ENCODE measurements at regions not wholly inside any gene's neighbourhood (a gene's known extent, or its start where the extent isn't known, plus 50 kb on each side); places are given as distances from the start of the nearest gene placed in this dataset.

DNA sequence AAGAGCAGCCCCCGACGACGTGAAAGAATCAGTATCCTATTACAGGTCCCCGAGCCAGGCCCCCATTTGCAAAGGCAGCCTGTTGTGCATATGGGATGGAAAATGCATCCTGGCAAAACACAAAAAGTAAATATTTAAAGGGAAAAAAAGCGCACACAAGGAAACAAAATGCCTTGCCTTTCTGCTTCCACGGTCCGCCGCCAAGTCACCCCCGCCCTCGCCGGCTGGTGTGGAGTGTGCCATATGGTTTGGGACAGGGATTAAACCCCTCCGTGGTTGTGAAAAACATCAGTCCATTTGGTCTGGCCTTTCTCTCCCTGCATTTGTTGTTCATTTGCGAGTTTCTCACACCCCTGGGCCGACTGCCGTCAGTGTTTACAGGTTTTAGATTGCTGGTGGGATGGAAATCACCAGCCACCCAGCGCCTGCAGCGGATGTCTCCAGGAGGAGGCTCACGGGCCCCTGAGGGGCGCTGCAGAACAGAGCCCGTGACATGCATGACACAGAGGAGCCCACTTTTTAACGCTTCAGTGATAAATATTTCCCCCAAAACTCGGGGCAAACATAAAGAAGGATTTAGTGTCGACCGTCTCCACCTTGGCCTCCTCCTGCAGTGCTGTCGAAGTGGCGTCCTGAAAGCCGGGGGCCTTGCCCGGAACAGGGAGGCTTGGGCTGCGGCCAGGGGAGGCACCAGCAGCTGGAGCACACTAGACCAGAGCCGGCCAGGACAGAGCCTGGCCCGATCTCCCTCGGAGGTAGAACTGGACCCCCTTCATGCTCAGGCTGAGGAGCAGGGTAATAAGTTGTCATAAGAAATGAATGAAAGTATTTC is 161.5 kb downstream of the HSD17B3 start:
- TF ChIP-seq, protein P1, sequence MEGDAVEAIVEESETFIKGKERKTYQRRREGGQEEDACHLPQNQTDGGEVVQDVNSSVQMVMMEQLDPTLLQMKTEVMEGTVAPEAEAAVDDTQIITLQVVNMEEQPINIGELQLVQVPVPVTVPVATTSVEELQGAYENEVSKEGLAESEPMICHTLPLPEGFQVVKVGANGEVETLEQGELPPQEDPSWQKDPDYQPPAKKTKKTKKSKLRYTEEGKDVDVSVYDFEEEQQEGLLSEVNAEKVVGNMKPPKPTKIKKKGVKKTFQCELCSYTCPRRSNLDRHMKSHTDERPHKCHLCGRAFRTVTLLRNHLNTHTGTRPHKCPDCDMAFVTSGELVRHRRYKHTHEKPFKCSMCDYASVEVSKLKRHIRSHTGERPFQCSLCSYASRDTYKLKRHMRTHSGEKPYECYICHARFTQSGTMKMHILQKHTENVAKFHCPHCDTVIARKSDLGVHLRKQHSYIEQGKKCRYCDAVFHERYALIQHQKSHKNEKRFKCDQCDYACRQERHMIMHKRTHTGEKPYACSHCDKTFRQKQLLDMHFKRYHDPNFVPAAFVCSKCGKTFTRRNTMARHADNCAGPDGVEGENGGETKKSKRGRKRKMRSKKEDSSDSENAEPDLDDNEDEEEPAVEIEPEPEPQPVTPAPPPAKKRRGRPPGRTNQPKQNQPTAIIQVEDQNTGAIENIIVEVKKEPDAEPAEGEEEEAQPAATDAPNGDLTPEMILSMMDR (IDR thresholded peaks at IDR 0.05; ENCODE audit: borderline replicate concordance, insufficient read depth, low read depth, low read length), result no peak

GRCh38 chr9:96139592-96140295 is 162.2 kb downstream of the HSD17B3 start:
- no peak overlapping the region for H3K4me3 ChIP-seq (ENCODE audit: low read depth, low read length)
- TF ChIP-seq, protein P1 (IDR thresholded peaks at IDR 0.05; ENCODE audit: borderline replicate concordance, insufficient read depth, low read depth, low read length), result no peak

More for the DNA sequence above, 161.5 kb downstream of the HSD17B3 start:
- H3K4me3 ChIP-seq (ENCODE audit: low read depth, low read length), result no peak overlapping the region

GRCh38 chr9:96138616-96139015 is 163.4 kb downstream of the HSD17B3 start:
- TF ChIP-seq, protein P1 (IDR thresholded peaks at IDR 0.05; ENCODE audit: borderline replicate concordance, insufficient read depth, low read depth, low read length), result no peak
- H3K4me3 ChIP-seq (ENCODE audit: low read depth, low read length), result no peak overlapping the region

DNA sequence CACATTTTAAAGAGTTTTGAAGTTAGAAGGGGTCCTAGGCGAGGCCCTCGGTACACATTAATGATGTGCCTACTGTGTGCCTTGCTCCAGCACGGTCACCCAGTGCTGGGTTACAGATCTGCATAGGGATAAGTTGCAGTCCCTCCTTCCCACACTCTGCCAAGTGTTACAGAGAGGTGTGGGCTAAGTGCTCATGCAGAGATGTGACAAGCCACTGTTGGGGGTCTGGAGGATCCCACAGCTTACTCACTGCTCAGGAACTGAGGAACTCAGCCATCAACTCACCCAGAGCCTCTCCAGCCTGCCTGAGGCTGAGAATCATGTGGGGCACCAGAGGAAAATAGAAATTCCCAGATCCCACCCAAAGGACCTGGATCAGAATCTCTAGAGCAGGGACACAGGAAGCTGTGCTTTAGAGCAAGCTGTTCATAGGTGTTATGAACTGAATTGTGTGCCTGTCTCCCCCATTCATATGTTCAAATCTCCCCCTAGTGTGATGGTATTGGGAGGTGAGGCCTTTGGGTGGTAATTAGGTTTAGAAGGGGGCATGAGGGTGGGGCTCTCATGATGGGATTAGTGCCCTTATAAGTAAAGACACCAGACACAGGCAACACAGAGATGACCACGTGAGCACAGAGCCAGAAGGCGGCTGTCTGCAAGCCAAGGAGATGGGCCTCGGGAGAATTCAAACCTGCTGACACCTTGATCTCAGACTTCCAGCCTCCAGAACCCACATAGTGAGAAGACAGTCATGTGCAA is 164.1 kb downstream of the HSD17B3 start:
- no peak overlapping the region for H3K4me3 ChIP-seq (ENCODE audit: low read depth, low read length)
- TF ChIP-seq, protein P1 (IDR thresholded peaks at IDR 0.05; ENCODE audit: borderline replicate concordance, insufficient read depth, low read depth, low read length), result no peak

DNA sequence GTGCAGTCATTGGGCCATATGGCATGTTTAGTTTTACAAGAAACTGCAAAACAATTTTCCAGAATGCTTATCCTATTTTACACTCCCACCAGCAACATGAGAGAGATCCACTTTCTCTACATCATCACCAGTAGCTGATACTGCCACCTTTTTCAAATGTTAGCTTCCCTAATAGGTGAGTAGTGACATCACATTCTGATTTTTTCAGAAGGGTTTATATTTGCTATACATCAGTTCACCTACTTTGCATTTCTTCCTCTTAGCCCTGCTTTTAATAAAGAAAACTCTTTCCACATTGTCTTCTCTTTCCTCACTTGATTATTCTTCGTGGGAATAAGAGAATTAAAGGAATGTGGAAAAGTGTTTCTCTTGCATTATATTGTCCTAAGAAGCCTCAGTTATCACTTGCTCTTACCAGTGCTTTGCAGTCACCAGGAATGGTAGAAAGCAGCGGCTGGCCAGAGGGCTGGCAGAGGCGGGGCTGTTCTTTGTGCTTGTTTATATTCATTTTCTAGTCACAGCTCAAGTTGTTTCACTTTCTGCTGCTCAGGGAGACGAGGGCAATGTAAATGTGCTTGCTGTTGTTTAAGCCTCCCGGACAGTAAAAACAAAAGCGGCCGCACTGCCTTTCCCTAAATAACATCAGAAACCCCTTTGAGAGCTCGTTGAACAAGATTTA is 164.8 kb downstream of the HSD17B3 start:
- TF ChIP-seq, protein P1 (IDR thresholded peaks at IDR 0.05; ENCODE audit: borderline replicate concordance, insufficient read depth, low read depth, low read length), result no peak
- H3K4me3 ChIP-seq (ENCODE audit: low read depth, low read length), result no peak overlapping the region

DNA sequence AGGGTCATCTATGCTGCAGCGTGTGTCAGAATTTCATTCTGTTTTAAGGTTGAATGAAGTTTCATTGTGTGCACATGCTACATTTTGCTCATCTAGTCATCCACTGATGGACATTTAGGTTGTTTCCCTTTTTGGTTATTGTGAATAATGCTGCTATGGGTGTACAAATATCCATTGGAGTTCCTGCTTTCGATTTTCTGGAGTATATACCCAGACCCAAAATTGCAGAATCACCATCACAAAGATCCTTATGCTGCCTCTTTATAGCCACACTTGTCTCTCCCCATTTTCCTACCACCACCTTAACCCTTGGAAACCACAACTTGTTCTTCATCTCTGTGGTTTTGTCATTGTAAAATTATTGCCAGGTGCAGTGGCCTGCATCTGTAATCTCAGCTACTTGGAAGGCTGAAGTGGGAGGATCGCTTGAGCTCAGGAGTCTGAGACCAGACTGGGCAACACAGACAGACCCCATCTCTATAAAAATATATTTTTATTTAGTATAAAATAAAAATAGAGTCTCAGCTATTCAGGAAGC is 166.2 kb downstream of the HSD17B3 start:
- TF ChIP-seq, protein P1 (IDR thresholded peaks at IDR 0.05; ENCODE audit: borderline replicate concordance, insufficient read depth, low read depth, low read length), result no peak
- no peak overlapping the region for H3K4me3 ChIP-seq (ENCODE audit: low read depth, low read length)

Measured in GM12875 (cell line).